GM18508 (cell line): ENCODE measurements at regions not wholly inside any gene's neighbourhood (a gene's known extent, or its start where the extent isn't known, plus 50 kb on each side); places are given as distances from the start of the nearest gene placed in this dataset.

Source experiments
- ATAC-seq: cut with Tn5 transposase; IDR thresholded peaks from one replicate; pipeline ENCODE4 v1.9.1; 2021; ENCODE audit warnings: moderate number of reproducible peaks; ENCODE audit not compliant: insufficient read depth, unreplicated experiment

DNA sequence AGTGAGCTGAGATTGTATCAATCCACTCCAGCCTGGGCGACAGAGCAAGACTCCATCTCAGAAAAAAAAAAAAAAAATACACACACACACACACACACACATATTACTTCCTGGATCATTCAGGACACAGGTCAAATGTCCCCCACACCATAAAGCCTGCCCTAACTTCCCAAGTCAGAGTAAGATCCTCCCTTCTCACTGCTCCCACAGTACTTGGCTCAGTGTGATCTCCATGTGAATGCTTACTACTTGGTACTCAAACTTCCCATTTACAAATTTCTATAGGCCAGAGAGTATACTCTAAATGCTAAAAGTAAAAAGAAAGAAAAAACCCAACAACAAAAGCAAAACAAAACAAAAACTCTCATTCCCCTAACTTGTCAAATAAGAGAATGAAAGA is 386.8 kb downstream of the SLITRK6 start:
- ATAC-seq, result no peak

DNA sequence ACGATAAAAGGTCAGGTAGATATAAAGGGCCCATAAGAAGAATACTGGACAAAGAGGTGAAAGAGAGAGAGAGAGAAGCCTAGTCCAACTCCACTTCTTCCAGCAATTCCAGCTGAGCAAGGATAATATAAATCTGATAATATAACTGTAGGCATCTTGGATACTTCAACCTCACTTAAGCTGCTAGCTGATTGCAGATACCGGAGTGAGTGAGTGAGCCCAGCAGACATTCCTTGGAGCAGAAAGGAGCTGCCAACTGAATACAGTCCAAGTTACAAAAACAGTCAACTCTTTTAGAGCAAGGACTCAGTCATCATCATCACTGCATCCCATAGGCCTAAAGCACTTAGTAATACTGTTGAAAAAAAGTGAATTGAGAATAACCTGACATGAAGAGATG is 387.6 kb downstream of the SLITRK6 start:
- no peak for ATAC-seq

DNA sequence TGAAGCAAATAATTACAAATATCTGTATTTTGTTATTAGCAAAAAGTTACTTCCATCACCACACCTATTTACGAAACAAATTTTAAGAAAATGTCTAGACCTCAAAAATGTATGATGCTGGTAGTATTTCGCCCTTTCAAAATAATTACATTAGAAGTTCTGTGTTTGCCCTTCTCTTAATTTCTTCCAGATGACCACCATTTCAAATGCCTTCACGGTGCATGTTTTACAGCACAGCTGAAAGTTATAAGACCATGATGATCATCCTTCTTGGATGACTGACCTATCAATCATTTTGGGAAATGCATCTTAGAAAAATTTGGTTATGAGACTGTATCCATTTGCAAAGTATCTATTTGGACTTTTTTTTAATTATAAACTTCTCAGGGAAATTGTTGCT is 390.8 kb downstream of the SLITRK6 start:
- no peak for ATAC-seq

DNA sequence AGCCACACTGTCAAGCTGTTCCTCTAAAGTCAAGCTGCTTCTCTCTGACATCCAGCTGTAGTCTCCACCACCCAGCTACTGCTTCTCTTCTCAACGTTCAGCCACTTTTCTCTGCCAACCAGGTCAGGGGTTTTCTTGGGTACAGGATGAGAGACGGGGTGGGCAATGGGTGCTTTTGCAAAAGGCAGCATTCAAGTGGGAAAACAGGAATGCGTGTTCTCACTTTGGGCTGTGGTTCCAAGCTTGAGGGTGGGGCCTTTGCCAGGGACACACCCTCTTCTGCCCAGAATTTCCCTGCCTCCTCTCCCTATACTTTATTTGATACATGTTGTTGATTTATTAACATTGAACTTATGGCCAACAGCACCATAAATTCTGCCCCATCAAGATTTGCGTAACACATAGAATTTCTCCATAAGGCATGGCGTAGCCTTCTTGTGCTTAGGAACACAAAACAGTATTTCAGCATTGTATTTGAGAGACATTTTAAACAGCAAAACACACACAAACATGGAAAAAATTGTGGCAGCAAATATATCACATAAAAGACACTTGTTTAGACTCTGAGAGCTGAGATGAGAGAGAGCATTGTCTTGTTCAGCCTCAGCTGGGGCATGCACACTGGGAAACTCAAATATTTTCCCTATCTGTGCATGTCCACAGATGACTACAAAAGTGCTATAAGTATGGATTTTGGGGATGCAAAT is 392.8 kb downstream of the SLITRK6 start:
- ATAC-seq, result no peak

DNA sequence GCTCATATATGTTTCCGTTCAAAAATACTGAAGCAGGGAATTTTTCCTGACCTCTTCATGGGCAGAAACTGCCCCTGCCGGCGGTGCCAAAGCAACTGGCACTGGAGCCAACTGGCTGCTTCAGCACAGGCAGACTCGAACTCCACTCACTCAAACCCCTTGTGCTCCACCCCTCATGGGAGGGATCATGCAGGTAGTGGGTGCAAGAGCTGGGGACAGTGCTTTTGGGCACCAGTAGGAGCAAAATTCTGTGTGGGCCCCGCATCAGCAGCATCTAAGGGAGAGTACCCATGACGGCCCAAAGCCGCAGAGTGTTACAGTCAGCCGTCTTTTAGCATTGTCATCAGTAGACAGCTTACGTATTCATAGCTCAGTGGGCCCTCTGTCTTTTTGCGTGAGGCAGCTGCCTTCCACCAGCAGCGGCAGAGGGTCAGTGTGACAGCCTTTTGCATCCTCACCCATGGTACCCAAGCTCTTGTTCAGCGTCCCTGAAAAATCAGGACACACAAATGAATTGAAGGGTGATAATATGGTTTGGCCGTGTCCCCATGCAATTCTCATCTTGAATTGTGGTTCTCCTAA is 393.8 kb downstream of the SLITRK6 start:
- no peak for ATAC-seq

DNA sequence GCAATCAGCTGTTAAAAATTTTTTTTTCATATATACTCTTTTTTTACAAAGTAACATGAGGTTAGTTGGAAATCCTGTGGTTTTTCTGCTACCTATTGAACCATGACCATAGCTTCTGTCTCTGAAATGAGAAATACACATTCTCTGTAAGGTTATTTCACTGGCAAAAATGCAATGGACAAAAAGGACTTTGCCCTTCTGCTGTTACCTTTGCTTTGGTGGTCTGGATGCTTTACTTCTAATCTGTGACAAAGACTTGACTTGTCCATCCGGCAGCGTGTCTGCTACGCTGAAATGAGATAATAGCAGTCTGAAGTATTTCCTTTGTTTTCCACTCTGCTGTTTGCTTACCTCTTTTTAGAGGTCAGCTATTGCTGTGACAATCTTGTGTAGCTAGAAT is 412.8 kb downstream of the SLITRK6 start:
- no peak for ATAC-seq

DNA sequence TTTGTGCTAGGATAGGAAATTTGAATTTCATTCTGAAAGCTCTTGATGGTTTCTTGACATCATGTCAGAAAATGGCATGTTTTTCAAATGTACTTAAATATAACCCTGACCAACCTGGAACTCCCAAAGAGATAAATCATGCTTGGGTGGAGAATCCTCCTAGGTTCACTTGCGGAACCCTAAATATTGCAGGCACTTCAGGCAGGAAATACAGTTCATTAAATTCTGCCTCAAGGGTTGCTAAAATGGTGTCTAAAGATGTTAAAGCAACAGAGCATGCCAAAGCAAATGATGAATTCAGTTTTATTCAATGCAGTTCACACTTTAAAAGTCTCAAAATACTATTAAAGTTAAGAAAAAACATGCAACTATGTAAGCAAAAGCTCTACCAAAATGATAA is 415.9 kb downstream of the SLITRK6 start:
- ATAC-seq, result no peak

DNA sequence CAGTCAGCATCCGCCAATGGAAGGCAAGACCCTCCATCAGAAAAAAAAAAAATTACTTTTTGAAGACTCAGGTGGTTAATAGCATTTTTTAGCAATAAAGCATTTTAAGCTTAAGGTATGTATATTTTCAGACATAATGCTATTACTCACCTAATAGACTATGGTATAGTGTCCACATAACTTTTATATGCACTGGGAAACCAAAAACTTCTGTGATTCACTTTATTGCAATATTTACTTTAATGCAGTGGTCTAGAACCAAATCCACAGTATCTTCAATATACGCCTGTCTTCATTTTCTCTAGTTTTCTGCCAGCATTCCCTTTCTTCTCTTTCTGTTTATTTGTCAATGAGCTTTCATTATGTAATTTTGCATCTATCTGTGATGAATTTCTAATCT is 418.1 kb downstream of the SLITRK6 start:
- no peak for ATAC-seq

DNA sequence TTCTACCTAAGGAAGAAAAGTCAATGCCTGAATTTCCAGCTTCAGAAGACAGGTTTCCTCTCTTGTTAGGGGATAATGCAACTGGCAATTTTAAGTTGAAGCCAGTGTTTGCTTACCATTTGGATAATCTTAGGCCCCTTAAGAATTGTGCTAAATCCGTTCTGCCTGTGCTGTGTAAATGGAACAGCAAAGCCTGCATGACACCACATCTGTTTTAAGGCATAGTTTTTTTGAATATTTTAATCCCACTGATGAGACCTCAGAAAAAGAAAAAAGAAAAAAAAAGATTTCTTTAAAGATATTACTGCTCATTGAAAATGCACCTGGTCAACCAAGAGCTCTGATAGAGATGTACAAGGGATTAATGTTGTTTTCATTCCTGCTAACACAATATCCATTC is 419.2 kb downstream of the SLITRK6 start:
- no peak for ATAC-seq

DNA sequence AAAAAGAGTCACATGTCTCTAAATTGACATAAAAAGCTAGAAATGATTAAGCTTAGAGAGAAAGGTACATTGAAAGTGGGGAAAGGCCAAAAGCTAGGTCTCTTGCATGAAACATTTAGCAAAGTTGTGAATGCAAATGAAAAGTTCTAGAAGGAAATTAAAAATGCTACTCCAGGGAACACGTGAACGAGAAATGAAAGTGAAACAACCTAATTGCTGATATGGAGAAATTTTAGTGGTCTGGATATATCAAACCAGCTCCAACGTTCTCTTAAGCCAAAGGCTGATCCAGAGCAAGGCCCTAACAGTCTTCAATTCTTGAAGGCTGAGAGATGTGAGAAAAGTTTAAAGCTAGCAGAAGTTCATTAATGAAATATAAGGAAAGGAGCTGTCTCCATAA is 419.8 kb downstream of the SLITRK6 start:
- no peak for ATAC-seq

DNA sequence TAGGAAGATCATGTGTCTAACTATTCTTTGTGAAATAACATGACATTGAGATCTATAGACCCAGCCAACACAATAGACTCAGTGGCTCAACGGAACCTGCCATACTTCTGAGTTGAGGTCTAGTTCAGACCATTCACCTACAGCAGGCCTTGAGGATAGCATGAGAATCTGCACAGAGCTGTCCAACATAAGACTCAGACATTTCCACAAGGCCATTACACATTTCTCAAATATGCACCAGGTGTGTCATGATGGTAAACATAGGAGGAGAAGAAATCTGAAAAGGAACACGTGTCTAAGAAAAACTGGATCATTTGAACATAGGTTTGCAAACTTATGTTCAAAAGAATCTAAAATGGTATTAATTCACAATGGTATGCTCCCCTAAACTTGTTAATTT is 421.4 kb downstream of the SLITRK6 start:
- ATAC-seq, result no peak

DNA sequence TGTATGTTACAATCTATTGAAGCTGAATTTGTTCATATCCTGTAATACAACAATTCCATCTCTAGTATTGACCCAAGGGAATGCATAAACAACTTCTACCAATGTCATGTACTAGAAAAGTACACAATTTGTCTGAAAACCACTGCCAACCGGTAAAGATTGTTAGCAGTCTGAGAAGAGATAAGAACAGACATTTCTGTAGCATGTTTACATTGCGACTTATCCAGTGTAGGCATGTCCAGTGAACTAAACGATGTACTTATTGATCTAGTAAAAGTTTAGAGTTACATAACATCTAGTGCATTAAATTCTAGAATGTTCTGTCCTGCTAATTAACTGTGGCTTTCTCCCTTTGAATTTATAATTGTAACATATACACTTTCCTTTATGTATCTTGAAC is 425.9 kb downstream of the SLITRK6 start:
- ATAC-seq, result no peak

DNA sequence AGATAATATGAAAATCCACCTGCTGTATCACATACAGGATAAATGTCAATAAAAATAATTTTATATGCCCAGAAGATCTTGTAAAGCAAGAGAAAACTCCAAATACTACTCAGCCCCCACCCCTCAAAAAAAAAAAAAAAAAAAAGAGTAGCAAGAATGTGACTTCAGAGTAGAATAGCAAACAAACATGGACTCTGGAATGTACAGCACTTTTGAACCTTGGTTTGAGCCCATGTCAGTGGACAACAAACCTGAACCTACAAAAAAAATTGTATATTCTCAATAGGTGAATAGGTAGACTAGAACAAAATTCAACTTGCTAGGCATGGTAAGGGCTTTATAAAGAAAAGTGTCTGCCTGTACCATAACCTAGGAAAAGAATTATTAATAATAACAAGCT is 428.0 kb downstream of the SLITRK6 start:
- ATAC-seq, result no peak

DNA sequence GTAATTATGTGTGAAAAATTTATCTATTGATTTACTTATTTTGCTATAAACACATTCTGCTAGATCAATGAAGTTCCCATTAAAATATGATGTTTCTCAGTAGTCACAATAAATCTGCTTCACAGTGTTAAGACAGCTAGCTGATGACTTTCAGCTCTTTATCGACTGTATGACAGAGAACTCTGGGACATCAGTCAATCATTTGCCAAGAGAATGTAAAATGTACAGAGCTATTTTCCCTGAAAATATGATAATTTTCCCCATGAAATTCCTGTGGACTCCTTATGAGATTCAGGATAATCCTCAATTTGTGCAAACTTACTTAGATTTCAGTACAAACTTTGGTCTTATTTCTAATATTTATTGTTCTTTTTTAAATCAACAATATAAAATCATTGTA is 430.5 kb downstream of the SLITRK6 start:
- ATAC-seq, result no peak

DNA sequence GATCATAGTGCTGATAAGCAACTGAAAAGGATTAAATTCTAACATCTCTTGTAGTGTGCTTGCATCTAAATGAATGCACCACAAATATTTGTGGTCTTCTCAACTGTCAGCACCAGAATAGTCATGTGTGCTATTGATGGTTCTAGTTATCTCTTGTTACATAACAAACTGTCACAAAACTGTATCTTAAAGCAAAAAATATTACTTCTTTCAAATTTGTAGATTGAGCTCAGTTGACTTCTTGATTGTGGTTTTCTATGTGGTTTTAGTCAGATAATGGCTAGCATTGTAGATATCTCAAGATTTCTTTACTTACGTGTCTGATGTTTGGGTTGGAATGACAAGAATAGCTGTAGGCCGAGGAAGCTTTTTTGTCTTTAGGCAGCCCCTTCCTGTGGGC is 431.3 kb downstream of the SLITRK6 start:
- ATAC-seq, result no peak

DNA sequence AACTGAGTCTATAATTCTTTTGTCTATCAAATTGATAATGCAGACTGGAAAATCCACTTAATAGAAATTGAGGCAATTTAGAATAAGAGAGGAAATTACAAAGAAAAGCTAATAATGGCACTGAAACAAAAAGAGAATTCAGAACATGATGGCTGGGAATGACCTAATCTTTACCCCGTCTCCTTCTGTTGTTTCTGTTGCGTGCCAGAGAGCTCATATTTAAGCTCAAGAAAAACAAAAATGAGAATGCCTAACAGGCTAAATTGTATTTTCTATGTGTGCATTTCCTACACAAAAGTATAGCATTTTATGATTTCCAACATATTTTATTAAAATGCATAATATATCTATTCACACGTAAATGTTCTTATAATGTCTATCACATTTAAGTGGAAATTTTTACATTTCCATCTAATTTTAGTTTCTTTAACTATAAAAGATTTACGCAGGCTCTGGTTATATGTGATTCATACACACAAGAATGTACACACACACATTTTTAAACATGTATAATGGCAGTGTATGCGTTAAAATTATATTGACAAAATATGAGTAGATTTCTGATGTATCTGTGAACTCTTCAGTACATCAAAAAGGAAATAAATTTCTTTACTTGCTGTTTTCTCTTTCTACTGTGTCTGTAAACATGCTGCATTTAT is 432.3 kb downstream of the SLITRK6 start:
- no peak for ATAC-seq

DNA sequence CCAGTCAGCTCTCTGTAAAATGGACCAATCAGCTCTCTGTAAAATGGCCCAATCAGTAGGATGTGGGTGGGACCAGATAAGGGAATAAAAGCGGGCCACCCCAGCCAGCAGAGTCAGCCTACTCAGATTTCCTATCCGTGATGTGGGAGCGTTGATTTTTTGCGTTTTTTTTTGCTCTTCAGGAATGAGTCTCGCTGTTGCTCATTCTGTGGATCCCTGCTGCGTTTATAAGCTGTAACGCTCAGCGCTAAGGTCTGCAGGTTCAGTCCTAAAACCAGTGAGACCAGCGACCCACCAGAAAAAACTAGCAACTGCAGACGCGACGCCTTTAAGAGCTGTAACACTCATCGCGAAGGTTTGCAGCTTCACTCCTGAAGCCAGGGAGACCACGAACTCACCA is 435.7 kb downstream of the SLITRK6 start:
- ATAC-seq, result no peak

DNA sequence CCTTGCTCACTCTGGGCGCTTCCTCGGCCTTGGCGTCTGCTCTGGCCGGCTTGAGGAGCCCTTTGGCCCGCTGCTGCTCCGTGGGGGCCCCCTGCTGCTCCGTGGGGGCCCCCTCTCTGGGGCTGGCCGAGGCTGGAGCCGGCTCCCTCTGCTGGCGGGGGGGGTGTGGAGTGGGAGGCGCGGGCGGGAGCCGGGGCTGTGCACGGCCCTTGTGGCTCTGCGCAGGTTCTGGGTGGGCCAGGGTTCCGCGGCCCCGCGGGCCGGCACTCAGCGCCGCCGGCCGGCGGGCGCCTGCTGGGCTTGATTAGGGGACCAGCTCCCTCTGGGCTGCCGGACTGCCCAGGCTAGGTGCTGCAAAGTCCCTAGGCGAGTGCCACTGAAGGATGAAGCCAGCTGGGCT is 436.2 kb downstream of the SLITRK6 start:
- no peak for ATAC-seq

DNA sequence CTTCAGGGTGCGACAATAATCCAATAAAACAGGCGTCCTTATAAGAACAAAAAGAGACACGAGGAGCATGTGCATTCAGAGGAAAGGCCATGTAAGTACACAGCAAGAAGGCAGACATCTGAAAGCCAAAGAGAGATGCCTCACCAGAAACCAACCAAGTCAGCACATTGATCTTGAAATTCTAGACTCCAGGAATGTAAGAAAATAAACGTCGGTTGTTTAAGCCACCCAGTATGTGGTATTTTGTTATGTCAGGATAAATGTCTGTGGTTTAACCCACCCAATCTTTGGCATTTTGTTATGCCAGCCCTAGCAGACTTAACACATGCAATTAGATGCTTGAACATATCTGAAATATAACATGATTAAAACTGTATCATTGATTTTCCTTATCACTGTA is 452.0 kb downstream of the SLITRK6 start:
- no peak for ATAC-seq

DNA sequence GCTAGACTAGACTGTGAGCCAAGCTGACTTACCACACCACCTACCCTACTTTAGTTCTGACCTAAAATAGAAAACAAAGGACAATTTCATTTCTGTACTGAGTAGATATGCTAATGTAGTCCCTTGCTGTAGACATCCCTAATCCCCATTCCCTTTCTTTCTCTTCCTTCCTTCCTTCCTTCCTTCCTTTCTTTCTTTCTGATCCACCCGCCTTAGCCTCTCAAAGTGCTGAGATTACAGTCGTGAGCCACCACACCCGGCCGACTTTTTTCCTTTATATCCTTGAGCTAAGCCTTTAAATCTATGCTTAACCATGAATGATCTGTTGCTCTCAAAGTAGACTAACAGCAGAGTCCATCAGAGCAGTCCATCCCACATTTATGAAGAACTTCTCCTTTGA is 465.0 kb downstream of the SLITRK6 start:
- no peak for ATAC-seq

DNA sequence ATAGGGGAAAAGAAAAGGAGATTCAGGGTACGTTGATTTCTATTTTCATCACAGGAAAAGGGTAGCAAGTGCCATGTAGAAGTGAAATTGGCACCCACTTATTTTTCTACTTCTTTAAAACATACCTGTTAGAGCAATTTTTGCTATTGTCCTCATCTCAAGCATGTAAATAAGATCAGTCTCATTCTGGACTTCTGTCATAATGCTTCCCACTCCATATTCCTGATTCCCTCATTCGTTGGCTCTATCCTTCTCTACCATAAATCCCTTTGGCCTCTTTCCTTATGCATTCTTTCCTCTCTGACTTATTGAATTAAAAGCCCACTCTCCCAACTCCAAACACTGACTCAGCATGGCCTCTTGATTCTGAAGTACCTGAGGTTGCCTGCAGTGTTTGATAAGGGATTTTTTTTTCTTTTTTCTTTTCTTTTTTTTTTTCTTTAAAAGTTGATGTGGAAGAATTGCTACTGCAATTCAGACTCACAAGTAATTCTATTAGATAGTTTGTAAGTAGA is 465.7 kb downstream of the SLITRK6 start:
- no peak for ATAC-seq

DNA sequence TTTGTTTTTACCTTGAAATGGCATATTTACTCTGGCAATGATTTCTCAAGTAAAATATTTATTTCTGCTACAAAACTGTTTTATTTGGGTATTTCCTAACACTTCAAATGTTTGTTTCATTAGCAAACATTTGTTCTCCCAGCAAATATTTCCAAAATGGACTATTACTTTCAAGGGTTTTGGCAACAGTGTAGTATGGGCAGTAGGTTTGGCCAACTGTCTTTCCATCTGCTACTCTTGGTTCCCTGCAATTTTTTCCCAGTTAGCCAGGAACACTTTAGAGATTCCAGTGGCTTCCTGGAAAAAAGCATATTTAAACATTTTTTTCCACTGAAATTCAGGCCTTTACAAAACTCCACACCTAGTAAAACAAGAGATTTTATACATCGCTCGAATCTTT is 466.6 kb downstream of the SLITRK6 start:
- no peak for ATAC-seq
